B cell (primary cell): ENCODE measurements at regions not wholly inside any gene's neighbourhood (a gene's known extent, or its start where the extent isn't known, plus 50 kb on each side); places are given as distances from the start of the nearest gene placed in this dataset.

ENCODE experiments used
- ATAC-seq: fragments of 200-7000 bp; cut with Tn5 transposase; one replicate; pipeline ENCODE4 v1.10.0; 2021; ENCODE audit warnings: low read depth, mild to moderate bottlenecking, moderate number of reproducible peaks, moderate library complexity
- CTCF ChIA-PET: fragments of 350-600 bp; sonication (Branson Sonifier 250); formaldehyde crosslinking; loops from one replicate; lab custom pipeline; 2021; ENCODE audit warnings: antibody characterized with exemption, inconsistent platforms; lab: Charles Lee
- POLR2A ChIA-PET: fragments of 350-600 bp; sonication (Branson Sonifier 250); formaldehyde crosslinking; loops from one replicate; lab custom pipeline; 2021; ENCODE audit warnings: antibody characterized with exemption; lab: Charles Lee
- DNase-seq: peaks from one replicate; pipeline ENCODE4 v3.0.0; 2013
- H2AFZ ChIP-seq: 2 replicates; pipeline ENCODE4 v1.6.1; 2012; ENCODE audit warnings: mild to moderate bottlenecking, low read depth, low read length; ENCODE audit not compliant: insufficient read depth, poor library complexity, severe bottlenecking
- H3K27ac ChIP-seq, 2 donors: 1 replicate in 1 of 2; 2 replicates in 1 of 2; pipeline ENCODE4 v1.5.1; 2012 to 2013; ENCODE audit warnings: low read length in 2 of 2, mild to moderate bottlenecking in 2 of 2, moderate library complexity in 1 of 2
- H3K27me3 ChIP-seq, 4 experiments: fragments of 200-600 bp in 1 of 4; sonication (generic) in 1 of 4; replicated peaks in 1 of 4; 1 replicate in 2 of 4; 2 replicates in 2 of 4; pipeline versions ENCODE4 v1.6.1 to v1.7.0; 2013 to 2016; ENCODE audit warnings: low read length in 3 of 4, mild to moderate bottlenecking in 2 of 4, mixed read lengths in 1 of 4, moderate library complexity in 1 of 4; ENCODE audit not compliant: insufficient read depth in 4 of 4, control insufficient read depth in 3 of 4; ENCODE audit errors: control extremely low read depth in 1 of 4
- H3K36me3 ChIP-seq, 2 experiments: replicated peaks in 1 of 2; 1 replicate in 1 of 2; 2 replicates in 1 of 2; pipeline versions ENCODE4 v1.6.1 to v1.7.1; 2013; ENCODE audit warnings: low read length in 1 of 2; ENCODE audit not compliant: insufficient read depth in 2 of 2, control insufficient read depth in 1 of 2; ENCODE audit errors: control extremely low read depth in 1 of 2, extremely low read depth in 1 of 2
- H3K4me1 ChIP-seq, 2 donors: fragments of 200-600 bp in 1 of 2; sonication (generic) in 1 of 2; 1 replicate in 1 of 2; 2 replicates in 1 of 2; pipeline versions ENCODE4 v1.5.1 to v1.6.1; 2013 to 2017; ENCODE audit warnings: low read length in 2 of 2; ENCODE audit not compliant: control insufficient read depth in 2 of 2, insufficient read depth in 2 of 2
- H3K4me2 ChIP-seq: replicated peaks from 2 replicates; pipeline ENCODE3; 2012; ENCODE audit warnings: mild to moderate bottlenecking, low read depth, low read length; ENCODE audit not compliant: poor library complexity, severe bottlenecking
- H3K4me3 ChIP-seq, 5 experiments: fragments of 200-600 bp in 1 of 5; sonication (generic) in 1 of 5; 1 replicate in 3 of 5; 2 replicates in 2 of 5; pipeline versions ENCODE4 v1.5.1 to v1.7.0; 2011 to 2016; ENCODE audit warnings: low read length in 4 of 5, mild to moderate bottlenecking in 4 of 5, low read depth in 2 of 5, control low read depth in 1 of 5, moderate library complexity in 1 of 5; ENCODE audit not compliant: insufficient read depth in 1 of 5; ENCODE audit errors: control extremely low read depth in 1 of 5, extremely low read depth in 1 of 5
- H3K79me2 ChIP-seq: fragments of 200-600 bp; sonication (generic); one replicate; pipeline ENCODE4 v1.6.0; 2016; ENCODE audit warnings: low read length; ENCODE audit not compliant: control insufficient read depth, insufficient read depth
- H3K9ac ChIP-seq: fragments of 200-600 bp; sonication (generic); 2 replicates; pipeline ENCODE4 v1.6.1; 2017; ENCODE audit warnings: mild to moderate bottlenecking, low read length, moderate library complexity
- H3K9me3 ChIP-seq, 3 donors: one replicate each; pipeline versions ENCODE4 v1.6.1 to v1.7.1; 2013; ENCODE audit warnings: low read length in 2 of 3; ENCODE audit not compliant: control insufficient read depth in 2 of 3, insufficient read depth in 1 of 3; ENCODE audit errors: control extremely low read depth in 1 of 3
- H4K20me1 ChIP-seq: 2 replicates; pipeline ENCODE4 v1.6.0; 2012; ENCODE audit warnings: mild to moderate bottlenecking, low read length; ENCODE audit not compliant: insufficient read depth, control insufficient read depth, poor library complexity, severe bottlenecking
- H3K27ac Mint-ChIP-seq: one replicate; pipeline ENCODE4 v1.8.0; 2021; ENCODE audit warnings: mixed read lengths
- H3K27me3 Mint-ChIP-seq: one replicate; pipeline ENCODE4 v1.8.0; 2021; ENCODE audit warnings: mixed read lengths
- H3K4me1 Mint-ChIP-seq: one replicate; pipeline ENCODE4 v1.8.0; 2021; ENCODE audit warnings: mixed read lengths
- H3K4me3 Mint-ChIP-seq: one replicate; pipeline ENCODE4 v1.8.0; 2021; ENCODE audit warnings: mixed read lengths
- H3K9me3 Mint-ChIP-seq: one replicate; pipeline ENCODE4 v1.8.0; 2022; ENCODE audit warnings: mixed read lengths; ENCODE audit not compliant: insufficient read depth
- EZH2 ChIP-seq: IDR thresholded peaks from 2 replicates; pipeline ENCODE4 v1.6.1; 2012; ENCODE audit warnings: borderline replicate concordance, low read depth, mild to moderate bottlenecking, moderate library complexity, low read length; ENCODE audit not compliant: insufficient read depth, poor library complexity, severe bottlenecking
- WGBS: methylation state at CpG from one replicate; pipeline ENCODE4 v1.1.5; 2013; ENCODE audit warnings: missing lambda C conversion rate; ENCODE audit not compliant: insufficient coverage; 5-methylcytosine and 5-hydroxymethylcytosine counted together
- intact Hi-C: fragments of 100-400 bp; cut with micrococcal nuclease; formaldehyde crosslinking; loops from one replicate; pipeline ENCODE4 v1.10.0; 2022
- TF ChIP-seq, protein P1 (sequence below): fragments of 200-600 bp; IDR thresholded peaks from one replicate; pipeline ENCODE4 v1.8.0; 2022; ENCODE audit warnings: antibody characterized with exemption, mild to moderate bottlenecking

DNA sequence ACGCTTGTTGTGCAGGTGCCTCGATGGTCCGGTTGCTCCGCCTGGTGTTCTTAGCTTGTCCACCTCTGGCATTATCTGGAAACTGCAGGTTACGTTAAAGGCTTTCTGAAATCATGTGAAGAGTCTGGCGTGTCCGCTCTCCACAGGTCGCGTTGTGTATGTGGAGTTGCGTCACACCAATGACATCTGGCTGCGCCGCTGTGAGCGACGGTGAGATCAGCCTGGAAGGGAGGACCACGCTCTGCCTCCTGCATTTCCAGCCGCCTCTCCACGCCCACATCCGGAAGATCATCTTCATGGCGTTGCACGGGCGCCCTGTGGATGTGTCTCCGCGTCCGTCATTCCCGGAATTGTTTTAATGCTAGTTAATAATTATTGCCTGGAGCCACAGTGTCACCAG is 50.6 kb upstream of the GALNT9 start:
- Histone ChIP-seq H3K4me3 (no peak overlapping the region), H3K4me1 (no peaks in the 10 kb centered on the region), H3K27ac (no peak overlapping the region), H3K36me3 (no peaks in the 10 kb centered on the region), H2AFZ (no peak overlapping the region), H3K9ac (no peak overlapping the region), H3K27me3 (peaks cover 0 to 26% (median 9%) of the 10 kb centered on the region in 4 experiments), H3K4me2 (no peak overlapping the region), H3K9me3 (peaks cover 0 to 4% (median 0%) of the 10 kb centered on the region in 3 donors), H4K20me1 (no peaks in the 10 kb centered on the region), H3K79me2 (no peaks in the 10 kb centered on the region)
- Mint-ChIP-seq H3K4me3 (no peak overlapping the region), H3K4me1 (no peaks in the 10 kb centered on the region), H3K27me3 (peaks cover 18% of the 10 kb centered on the region), H3K9me3 (no peaks in the 10 kb centered on the region), H3K27ac (no peak overlapping the region)
- CTCF ChIA-PET: no interaction called here
- POLR2A ChIA-PET: no interaction called here
- no peak for ATAC-seq
- TF ChIP-seq, protein P1, sequence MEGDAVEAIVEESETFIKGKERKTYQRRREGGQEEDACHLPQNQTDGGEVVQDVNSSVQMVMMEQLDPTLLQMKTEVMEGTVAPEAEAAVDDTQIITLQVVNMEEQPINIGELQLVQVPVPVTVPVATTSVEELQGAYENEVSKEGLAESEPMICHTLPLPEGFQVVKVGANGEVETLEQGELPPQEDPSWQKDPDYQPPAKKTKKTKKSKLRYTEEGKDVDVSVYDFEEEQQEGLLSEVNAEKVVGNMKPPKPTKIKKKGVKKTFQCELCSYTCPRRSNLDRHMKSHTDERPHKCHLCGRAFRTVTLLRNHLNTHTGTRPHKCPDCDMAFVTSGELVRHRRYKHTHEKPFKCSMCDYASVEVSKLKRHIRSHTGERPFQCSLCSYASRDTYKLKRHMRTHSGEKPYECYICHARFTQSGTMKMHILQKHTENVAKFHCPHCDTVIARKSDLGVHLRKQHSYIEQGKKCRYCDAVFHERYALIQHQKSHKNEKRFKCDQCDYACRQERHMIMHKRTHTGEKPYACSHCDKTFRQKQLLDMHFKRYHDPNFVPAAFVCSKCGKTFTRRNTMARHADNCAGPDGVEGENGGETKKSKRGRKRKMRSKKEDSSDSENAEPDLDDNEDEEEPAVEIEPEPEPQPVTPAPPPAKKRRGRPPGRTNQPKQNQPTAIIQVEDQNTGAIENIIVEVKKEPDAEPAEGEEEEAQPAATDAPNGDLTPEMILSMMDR: no peak
- TF ChIP-seq EZH2: no peak
- DNase-seq: no peak
- 85% methylated on average over 16 of the region's 25 CpGs for WGBS
- intact Hi-C loops: no loop called here

DNA sequence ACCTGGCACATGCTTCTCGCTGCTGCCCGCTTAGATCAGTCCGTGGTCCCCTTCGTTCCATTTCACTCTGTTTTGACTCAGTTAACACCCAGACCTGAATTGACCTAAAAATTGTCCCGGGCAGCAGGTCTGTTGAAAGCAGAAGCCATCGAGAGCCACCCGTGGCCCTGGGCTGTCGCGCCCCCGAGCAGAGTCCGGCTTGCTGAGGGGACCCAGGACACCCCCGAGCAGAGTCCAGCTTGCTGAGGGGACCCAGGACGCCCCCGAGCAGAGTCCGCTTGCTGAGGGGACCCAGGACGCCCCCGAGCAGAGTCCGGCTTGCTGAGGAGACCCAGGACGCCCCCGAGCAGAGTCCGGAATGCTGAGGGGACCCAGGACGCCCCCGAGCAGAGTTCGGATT is 50.2 kb upstream of the GALNT9 start:
- Histone ChIP-seq H2AFZ (no peak overlapping the region), H3K9ac (no peak overlapping the region), H3K4me1 (no peaks in the 10 kb centered on the region), H3K4me3 (no peak overlapping the region), H3K79me2 (no peaks in the 10 kb centered on the region), H3K36me3 (no peaks in the 10 kb centered on the region), H4K20me1 (no peaks in the 10 kb centered on the region), H3K27me3 (peaks cover 0 to 30% (median 9%) of the 10 kb centered on the region in 4 experiments), H3K4me2 (no peak overlapping the region), H3K27ac (no peak overlapping the region), H3K9me3 (peaks cover 0 to 7% (median 0%) of the 10 kb centered on the region in 3 donors)
- intact Hi-C loops: no loop called here
- peaks cover 22% of the 10 kb centered on the region for H3K27me3 Mint-ChIP-seq
- ChIA-PET POLR2A (no interaction called here), CTCF (interaction anchor here (0.8 kb wide), 1 partner anchor 226 kb away, joined by 4 read pairs; no protein-coding TSS in a partner anchor)
- H3K27ac Mint-ChIP-seq: no peak overlapping the region
- no peak for DNase-seq
- TF ChIP-seq, protein P1: no peak
- no peak for TF ChIP-seq EZH2
- 88% methylated on average over 24 of the region's 24 CpGs for WGBS
- no peak for ATAC-seq
- H3K4me3 Mint-ChIP-seq: no peak overlapping the region
- no peaks in the 10 kb centered on the region for H3K9me3 Mint-ChIP-seq
- no peaks in the 10 kb centered on the region for H3K4me1 Mint-ChIP-seq
